Activated CD8-positive, alpha-beta memory T cell treated with anti-CD3 and anti-CD28 coated beads, Interleukin-2, amount 10 ng/mL, durations not matched to agents 7 days and 5 days (primary cell): ENCODE measurements at regions not wholly inside any gene's neighbourhood (a gene's known extent, or its start where the extent isn't known, plus 50 kb on each side); places are given as distances from the start of the nearest gene placed in this dataset.

Experiments used
- ATAC-seq: fragments of 150-1000 bp; cut with Tn5 transposase; one replicate; pipeline ENCODE4 v1.10.0; 2021; ENCODE audit warnings: moderate library complexity
- CTCF ChIA-PET: fragments of 350-600 bp; sonication (Branson Sonifier 250); formaldehyde crosslinking; loops from one replicate; lab custom pipeline; 2021; ENCODE audit warnings: antibody characterized with exemption; lab: Charles Lee
- DNase-seq: peaks from one replicate; pipeline ENCODE4 v3.0.0-alpha.2; 2020
- H3K27ac Mint-ChIP-seq: one replicate; pipeline ENCODE4 v1.8.0; 2021; ENCODE audit warnings: mild to moderate bottlenecking, mixed read lengths
- H3K27me3 Mint-ChIP-seq: one replicate; pipeline ENCODE4 v1.8.0; 2021; ENCODE audit warnings: mixed read lengths
- H3K36me3 Mint-ChIP-seq: one replicate; pipeline ENCODE4 v1.8.0; 2021; ENCODE audit warnings: mild to moderate bottlenecking, mixed read lengths
- H3K4me1 Mint-ChIP-seq: one replicate; pipeline ENCODE4 v1.8.0; 2021; ENCODE audit warnings: mixed read lengths
- H3K4me3 Mint-ChIP-seq: one replicate; pipeline ENCODE4 v1.8.0; 2021; ENCODE audit warnings: mild to moderate bottlenecking, moderate library complexity, mixed read lengths
- H3K9me3 Mint-ChIP-seq: one replicate; pipeline ENCODE4 v1.8.0; 2022; ENCODE audit warnings: low read depth, mixed read lengths

GRCh38 chr9:87306006-87306405 is 191.7 kb upstream of the DAPK1 start:
- Mint-ChIP-seq H3K27me3 (no peaks in the 10 kb centered on the region), H3K4me1 (peaks cover 4% of the 10 kb centered on the region), H3K27ac (no peak overlapping the region), H3K9me3 (peaks cover 2% of the 10 kb centered on the region), H3K36me3 (no peaks in the 10 kb centered on the region), H3K4me3 (no peak overlapping the region)
- no peak for DNase-seq
- no peak for ATAC-seq
- CTCF ChIA-PET: no interaction called here

- Mint-ChIP-seq H3K27ac (no peak overlapping the region), H3K36me3 (no peaks in the 10 kb centered on the region)
- CTCF ChIA-PET: no interaction called here
These were observed 189.8 kb upstream of the DAPK1 start for GRCh38 chr9:87307848-87308247.

GRCh38 chr9:87309236-87309635 is 188.4 kb upstream of the DAPK1 start:
- DNase-seq (no peak), ATAC-seq (no peak)
- Mint-ChIP-seq H3K4me1 (peaks cover 8% of the 10 kb centered on the region), H3K27me3 (no peaks in the 10 kb centered on the region), H3K27ac (no peak overlapping the region), H3K9me3 (peaks cover 2% of the 10 kb centered on the region), H3K36me3 (no peaks in the 10 kb centered on the region), H3K4me3 (no peak overlapping the region)
- CTCF ChIA-PET: no interaction called here

More at GRCh38 chr9:87307848-87308247, 189.8 kb upstream of the DAPK1 start:
- Mint-ChIP-seq H3K9me3 (peaks cover 2% of the 10 kb centered on the region), H3K27me3 (no peaks in the 10 kb centered on the region), H3K4me3 (no peak overlapping the region), H3K4me1 (peaks cover 8% of the 10 kb centered on the region)
- no peak for ATAC-seq
- DNase-seq: no peak

GRCh38 chr9:87310827-87311523 is 186.7 kb upstream of the DAPK1 start:
- no peaks in the 10 kb centered on the region for H3K36me3 Mint-ChIP-seq
- no peak for DNase-seq
- peaks cover 2% of the 10 kb centered on the region for H3K9me3 Mint-ChIP-seq
- peaks cover 8% of the 10 kb centered on the region for H3K4me1 Mint-ChIP-seq
- H3K27ac Mint-ChIP-seq: no peak overlapping the region
- no peak for ATAC-seq
- no peaks in the 10 kb centered on the region for H3K27me3 Mint-ChIP-seq
- H3K4me3 Mint-ChIP-seq: no peak overlapping the region
- CTCF ChIA-PET: interaction anchor here (1.2 kb wide), 1 partner anchor 9 kb away, joined by 3 read pairs; no protein-coding TSS in a partner anchor

GRCh38 chr9:87319656-87320055 is 178.0 kb upstream of the DAPK1 start:
- Mint-ChIP-seq H3K27ac (no peak overlapping the region), H3K9me3 (no peaks in the 10 kb centered on the region), H3K27me3 (no peaks in the 10 kb centered on the region), H3K4me1 (no peaks in the 10 kb centered on the region), H3K36me3 (no peaks in the 10 kb centered on the region), H3K4me3 (no peak overlapping the region)
- no peak for DNase-seq
- no peak for ATAC-seq
- CTCF ChIA-PET: interaction anchor here (1.6 kb wide), 1 partner anchor 884 kb away, joined by 4 read pairs; no protein-coding TSS in a partner anchor

GRCh38 chr9:87320146-87320884 is 177.4 kb upstream of the DAPK1 start:
- CTCF ChIA-PET: interaction anchor here (1.6 kb wide), 1 partner anchor 885 kb away, joined by 4 read pairs; no protein-coding TSS in a partner anchor
- H3K4me3 Mint-ChIP-seq: no peak overlapping the region
- no peaks in the 10 kb centered on the region for H3K27me3 Mint-ChIP-seq
- no peak overlapping the region for H3K27ac Mint-ChIP-seq
- ATAC-seq (no peak), DNase-seq (no peak)
- no peaks in the 10 kb centered on the region for H3K36me3 Mint-ChIP-seq
- no peaks in the 10 kb centered on the region for H3K4me1 Mint-ChIP-seq
- H3K9me3 Mint-ChIP-seq: no peaks in the 10 kb centered on the region

- CTCF ChIA-PET: interaction anchor here (0.7 to 1.1 kb wide), 3 partner anchors 8 to 911 kb away, joined by 3 read pairs; no protein-coding TSS in a partner anchor
These were observed 174.6 kb upstream of the DAPK1 start for GRCh38 chr9:87322840-87323635.

GRCh38 chr9:87323928-87324327 is 173.7 kb upstream of the DAPK1 start:
- no peaks in the 10 kb centered on the region for H3K36me3 Mint-ChIP-seq
- CTCF ChIA-PET: interaction anchor here (1.5 to 1.9 kb wide), 2 partner anchors 833 to 891 kb away, joined by 4 to 6 read pairs; no protein-coding TSS in a partner anchor
- no peak overlapping the region for H3K27ac Mint-ChIP-seq
- DNase-seq (no peak), ATAC-seq (no peak)
- H3K4me1 Mint-ChIP-seq: no peaks in the 10 kb centered on the region
- H3K4me3 Mint-ChIP-seq: no peak overlapping the region
- peaks cover 7% of the 10 kb centered on the region for H3K27me3 Mint-ChIP-seq
- no peaks in the 10 kb centered on the region for H3K9me3 Mint-ChIP-seq

More at GRCh38 chr9:87322840-87323635, 174.6 kb upstream of the DAPK1 start:
- no peaks in the 10 kb centered on the region for H3K4me1 Mint-ChIP-seq
- H3K27me3 Mint-ChIP-seq: peaks cover 7% of the 10 kb centered on the region
- ATAC-seq: no peak
- no peaks in the 10 kb centered on the region for H3K9me3 Mint-ChIP-seq
- H3K36me3 Mint-ChIP-seq: no peaks in the 10 kb centered on the region
- no peak overlapping the region for H3K4me3 Mint-ChIP-seq
- no peak for DNase-seq
- no peak overlapping the region for H3K27ac Mint-ChIP-seq

GRCh38 chr9:87324613-87325194 is 173.0 kb upstream of the DAPK1 start:
- ATAC-seq (peak; percentile 27), DNase-seq (no peak)
- H3K4me1 Mint-ChIP-seq: no peaks in the 10 kb centered on the region

GRCh38 chr9:87327575-87328125 is 170.0 kb upstream of the DAPK1 start:
- H3K36me3 Mint-ChIP-seq: no peaks in the 10 kb centered on the region
- CTCF ChIA-PET: interaction anchor here (0.8 kb wide), 1 partner anchor 10 kb away, joined by 3 read pairs; no protein-coding TSS in a partner anchor
- H3K27me3 Mint-ChIP-seq: peaks cover 7% of the 10 kb centered on the region
- ATAC-seq: no peak
- DNase-seq: no peak
- H3K9me3 Mint-ChIP-seq: peaks cover 5% of the 10 kb centered on the region
- no peaks in the 10 kb centered on the region for H3K4me1 Mint-ChIP-seq
- H3K27ac Mint-ChIP-seq: no peak overlapping the region
- no peak overlapping the region for H3K4me3 Mint-ChIP-seq

More at GRCh38 chr9:87324613-87325194, 173.0 kb upstream of the DAPK1 start:
- Mint-ChIP-seq H3K27ac (no peak overlapping the region), H3K9me3 (no peaks in the 10 kb centered on the region), H3K27me3 (peaks cover 7% of the 10 kb centered on the region), H3K4me3 (no peak overlapping the region), H3K36me3 (no peaks in the 10 kb centered on the region)
- CTCF ChIA-PET: interaction anchor here (0.7 to 1.9 kb wide), 7 partner anchors 13 to 911 kb away, joined by 4 to 7 read pairs (median 4); no protein-coding TSS in a partner anchor

GRCh38 chr9:87333802-87334201 is 163.9 kb upstream of the DAPK1 start:
- H3K9me3 Mint-ChIP-seq: peaks cover 5% of the 10 kb centered on the region
- CTCF ChIA-PET: no interaction called here
- peaks cover 19% of the 10 kb centered on the region for H3K27me3 Mint-ChIP-seq
- H3K4me3 Mint-ChIP-seq: no peak overlapping the region
- ATAC-seq (no peak), DNase-seq (no peak)
- peaks cover 4% of the 10 kb centered on the region for H3K4me1 Mint-ChIP-seq
- H3K36me3 Mint-ChIP-seq: no peaks in the 10 kb centered on the region
- no peak overlapping the region for H3K27ac Mint-ChIP-seq

GRCh38 chr9:87334366-87334765 is 163.3 kb upstream of the DAPK1 start:
- DNase-seq (no peak), ATAC-seq (no peak)
- Mint-ChIP-seq H3K36me3 (no peaks in the 10 kb centered on the region), H3K27ac (no peak overlapping the region), H3K9me3 (peaks cover 5% of the 10 kb centered on the region), H3K4me1 (peaks cover 4% of the 10 kb centered on the region), H3K4me3 (no peak overlapping the region), H3K27me3 (peaks cover 21% of the 10 kb centered on the region)
- CTCF ChIA-PET: no interaction called here
